ENCODE measurements at regions not wholly inside any gene's neighbourhood (a gene's known extent, or its start where the extent isn't known, plus 50 kb on each side); places are given as distances from the start of the nearest gene placed in this dataset.

DNA sequence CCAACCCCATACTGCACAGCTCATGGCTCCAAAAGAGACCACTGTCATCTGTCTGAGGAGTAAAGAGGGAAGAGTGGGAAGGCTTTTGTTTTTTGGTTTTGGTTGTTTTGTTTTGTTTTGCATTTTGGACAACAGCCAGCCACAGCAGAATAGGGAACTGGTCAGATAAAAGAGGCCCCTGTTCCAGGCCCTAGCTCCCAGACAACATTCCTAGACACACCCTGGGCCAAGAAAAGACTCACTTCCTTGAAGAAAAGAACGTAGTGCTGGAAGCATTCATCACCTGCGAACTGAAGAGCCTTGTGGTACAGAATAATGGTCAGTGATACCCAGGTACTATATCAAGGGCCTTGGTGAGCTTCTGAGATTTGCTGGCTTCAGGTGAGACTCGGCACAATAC is 619.4 kb upstream of the SPANXN1 start:
- TF ChIP-seq, protein P1, sequence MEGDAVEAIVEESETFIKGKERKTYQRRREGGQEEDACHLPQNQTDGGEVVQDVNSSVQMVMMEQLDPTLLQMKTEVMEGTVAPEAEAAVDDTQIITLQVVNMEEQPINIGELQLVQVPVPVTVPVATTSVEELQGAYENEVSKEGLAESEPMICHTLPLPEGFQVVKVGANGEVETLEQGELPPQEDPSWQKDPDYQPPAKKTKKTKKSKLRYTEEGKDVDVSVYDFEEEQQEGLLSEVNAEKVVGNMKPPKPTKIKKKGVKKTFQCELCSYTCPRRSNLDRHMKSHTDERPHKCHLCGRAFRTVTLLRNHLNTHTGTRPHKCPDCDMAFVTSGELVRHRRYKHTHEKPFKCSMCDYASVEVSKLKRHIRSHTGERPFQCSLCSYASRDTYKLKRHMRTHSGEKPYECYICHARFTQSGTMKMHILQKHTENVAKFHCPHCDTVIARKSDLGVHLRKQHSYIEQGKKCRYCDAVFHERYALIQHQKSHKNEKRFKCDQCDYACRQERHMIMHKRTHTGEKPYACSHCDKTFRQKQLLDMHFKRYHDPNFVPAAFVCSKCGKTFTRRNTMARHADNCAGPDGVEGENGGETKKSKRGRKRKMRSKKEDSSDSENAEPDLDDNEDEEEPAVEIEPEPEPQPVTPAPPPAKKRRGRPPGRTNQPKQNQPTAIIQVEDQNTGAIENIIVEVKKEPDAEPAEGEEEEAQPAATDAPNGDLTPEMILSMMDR (IDR thresholded peaks at IDR 0.05), result no peak
- TF ChIP-seq POLR2A (IDR thresholded peaks at IDR 0.05), result no peak
